Coronary artery (tissue), 2 donors: ENCODE measurements at regions not wholly inside any gene's neighbourhood (a gene's known extent, or its start where the extent isn't known, plus 50 kb on each side); places are given as distances from the start of the nearest gene placed in this dataset.

Experiments
- DNase-seq: peaks from one replicate; pipeline ENCODE4 v3.0.0-alpha.2; 2017; ENCODE audit warnings: low spot score
- H3K27ac ChIP-seq, 2 donors: fragments of 200-600 bp; sonication (generic); one replicate each; pipeline ENCODE4 v1.5.1; 2016 to 2019
- H3K4me3 ChIP-seq: fragments of 200-600 bp; sonication (generic); 2 replicates; pipeline ENCODE4 v1.5.1; 2016; ENCODE audit warnings: mild to moderate bottlenecking, moderate library complexity
- TF ChIP-seq, protein P1 (sequence below): fragments of 200-600 bp; sonication (generic); IDR thresholded peaks from one replicate; pipeline ENCODE4 v1.5.1; 2019; ENCODE audit warnings: antibody characterized with exemption

DNA sequence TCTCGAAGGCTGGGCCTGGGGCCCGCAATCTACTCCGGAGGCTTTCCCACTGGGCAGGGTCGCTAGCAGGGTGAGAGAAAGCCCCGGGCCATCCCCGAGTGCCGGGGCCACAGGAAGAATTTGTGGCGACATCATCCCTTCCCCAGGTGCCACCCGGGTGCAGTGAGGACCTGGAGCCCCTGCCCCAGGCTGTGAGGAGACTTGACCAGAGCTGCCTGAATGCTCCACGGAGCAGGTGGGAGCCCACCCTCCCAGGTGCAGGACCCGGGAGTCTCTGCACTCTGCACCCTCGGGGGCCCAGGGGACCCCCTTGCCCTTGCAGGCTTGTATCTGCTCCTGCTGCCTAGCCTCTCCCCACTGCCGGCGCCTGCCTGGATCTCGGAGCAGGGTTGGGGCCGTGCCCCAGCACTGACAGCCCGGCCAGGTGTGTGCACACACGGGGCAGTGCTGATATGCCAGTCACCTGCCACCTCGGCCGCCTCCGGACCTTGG lies 67.5 kb upstream of the RGS7 start:
- no peak for DNase-seq
- TF ChIP-seq, protein P1, sequence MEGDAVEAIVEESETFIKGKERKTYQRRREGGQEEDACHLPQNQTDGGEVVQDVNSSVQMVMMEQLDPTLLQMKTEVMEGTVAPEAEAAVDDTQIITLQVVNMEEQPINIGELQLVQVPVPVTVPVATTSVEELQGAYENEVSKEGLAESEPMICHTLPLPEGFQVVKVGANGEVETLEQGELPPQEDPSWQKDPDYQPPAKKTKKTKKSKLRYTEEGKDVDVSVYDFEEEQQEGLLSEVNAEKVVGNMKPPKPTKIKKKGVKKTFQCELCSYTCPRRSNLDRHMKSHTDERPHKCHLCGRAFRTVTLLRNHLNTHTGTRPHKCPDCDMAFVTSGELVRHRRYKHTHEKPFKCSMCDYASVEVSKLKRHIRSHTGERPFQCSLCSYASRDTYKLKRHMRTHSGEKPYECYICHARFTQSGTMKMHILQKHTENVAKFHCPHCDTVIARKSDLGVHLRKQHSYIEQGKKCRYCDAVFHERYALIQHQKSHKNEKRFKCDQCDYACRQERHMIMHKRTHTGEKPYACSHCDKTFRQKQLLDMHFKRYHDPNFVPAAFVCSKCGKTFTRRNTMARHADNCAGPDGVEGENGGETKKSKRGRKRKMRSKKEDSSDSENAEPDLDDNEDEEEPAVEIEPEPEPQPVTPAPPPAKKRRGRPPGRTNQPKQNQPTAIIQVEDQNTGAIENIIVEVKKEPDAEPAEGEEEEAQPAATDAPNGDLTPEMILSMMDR = no peak
- no peak overlapping the region for H3K27ac ChIP-seq
- peak overlapping the region; percentile 66 for H3K4me3 ChIP-seq

DNA sequence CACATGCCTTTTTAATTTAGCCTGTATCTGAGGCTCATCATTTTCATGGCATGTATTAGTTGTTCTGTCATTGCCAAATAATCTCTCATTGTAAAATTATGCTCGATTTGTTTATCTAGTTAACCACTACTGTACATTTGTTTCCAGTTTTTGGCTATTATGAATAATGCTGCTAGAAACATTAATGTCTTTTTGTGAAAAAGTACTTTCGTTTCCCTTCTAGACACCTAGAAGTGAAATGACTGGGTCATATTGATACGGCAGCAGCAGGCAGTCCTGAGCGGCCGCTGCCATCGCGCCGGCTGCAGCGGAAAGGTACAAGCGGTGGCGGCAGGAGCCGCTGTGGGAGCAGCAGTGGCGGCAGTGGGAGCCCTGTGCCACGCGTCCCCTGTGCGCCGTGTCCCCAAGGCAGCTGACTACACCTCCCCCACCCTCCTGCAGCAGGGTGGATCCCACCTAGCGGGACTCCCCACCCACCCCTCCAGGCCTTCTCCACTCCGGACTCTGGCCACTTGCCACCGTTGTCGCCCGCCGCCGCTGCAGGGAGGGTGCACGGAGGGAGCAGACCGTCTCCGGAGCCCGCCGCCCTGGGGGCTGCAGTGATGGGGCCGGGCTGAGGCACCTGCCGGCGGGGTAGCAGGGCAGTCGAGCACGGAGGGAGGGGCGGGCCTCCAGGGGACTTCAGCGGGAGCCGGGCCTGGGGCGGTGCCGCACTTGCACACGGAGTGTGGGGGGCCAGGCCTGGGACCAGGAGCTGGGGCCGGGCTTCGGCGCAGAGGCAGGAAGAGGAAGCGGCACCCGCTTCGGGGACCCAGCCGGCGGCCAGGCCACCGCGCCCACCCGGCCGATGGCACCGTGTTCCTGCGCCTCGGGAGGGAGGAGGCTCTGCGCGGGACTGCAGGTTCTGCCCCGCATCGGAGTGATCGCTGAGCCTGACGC lies 66.8 kb upstream of the RGS7 start:
- DNase-seq = no peak
- TF ChIP-seq, protein P1 = no peak
- Histone ChIP-seq H3K27ac (no peak overlapping the region), H3K4me3 (peak overlapping the region; percentile 66)

DNA sequence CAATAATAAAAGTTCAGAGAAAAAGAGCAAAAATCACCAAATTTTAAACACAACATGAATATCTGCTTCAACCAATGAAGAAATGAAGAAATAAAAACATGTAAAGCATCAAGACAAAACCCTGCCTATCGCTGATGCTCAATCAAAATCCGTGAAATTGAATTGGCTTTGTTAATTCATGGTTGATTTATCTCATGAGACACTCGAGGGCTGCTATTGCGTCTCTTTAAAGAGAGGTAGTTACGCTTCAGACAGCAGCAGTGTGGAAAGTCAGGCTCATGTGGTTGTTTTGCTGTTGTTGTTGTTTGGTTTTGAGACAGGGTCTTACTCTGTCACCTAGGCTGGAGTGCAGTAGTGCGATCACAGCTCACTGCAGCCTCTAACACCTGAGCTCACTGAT lies 65.5 kb upstream of the RGS7 start:
- DNase-seq = no peak
- TF ChIP-seq, protein P1 = no peak
- H3K4me3 ChIP-seq = no peak overlapping the region
- H3K27ac ChIP-seq = no peak overlapping the region

DNA sequence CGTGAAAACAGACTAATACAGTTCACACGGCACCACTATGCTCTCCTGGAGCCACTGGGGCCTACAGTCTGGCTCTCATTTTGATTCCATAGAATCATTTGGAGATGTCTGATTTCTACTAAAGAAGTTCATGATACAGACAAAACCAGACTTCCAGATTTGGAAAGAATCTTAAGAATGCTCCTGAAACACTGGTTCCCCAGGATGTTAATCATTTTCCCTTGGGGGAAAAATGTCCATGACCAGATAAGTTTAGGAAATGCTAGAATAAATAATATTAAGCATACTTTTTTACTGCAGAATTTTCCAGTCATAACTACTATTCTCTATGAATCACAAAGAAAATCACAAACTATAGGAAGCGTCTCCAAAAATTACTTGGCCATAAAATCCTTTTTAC lies 63.0 kb upstream of the RGS7 start:
- TF ChIP-seq, protein P1 = no peak
- DNase-seq = no peak
- H3K4me3 ChIP-seq = no peak overlapping the region
- no peak overlapping the region for H3K27ac ChIP-seq

DNA sequence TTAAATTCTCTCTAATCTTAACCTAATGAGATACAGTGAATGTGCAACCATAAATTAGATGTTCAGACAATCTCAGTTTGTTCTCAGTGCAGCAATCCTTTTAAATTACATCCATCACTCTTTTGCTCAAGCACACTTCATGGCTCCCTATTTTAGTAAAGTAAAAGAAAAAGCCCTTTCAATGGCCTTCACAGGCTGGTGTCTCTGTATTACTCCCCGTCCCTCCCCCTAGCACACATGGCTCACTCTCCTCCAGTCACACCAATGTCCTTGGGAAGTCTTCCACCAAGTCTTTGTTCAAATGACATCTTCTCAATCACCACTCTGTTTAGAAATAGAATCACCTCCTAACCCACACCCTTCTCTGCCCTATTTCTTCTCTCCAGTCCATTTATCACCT lies 60.3 kb upstream of the RGS7 start:
- DNase-seq = no peak
- no peak overlapping the region for H3K27ac ChIP-seq
- H3K4me3 ChIP-seq = no peak overlapping the region
- TF ChIP-seq, protein P1 = no peak

DNA sequence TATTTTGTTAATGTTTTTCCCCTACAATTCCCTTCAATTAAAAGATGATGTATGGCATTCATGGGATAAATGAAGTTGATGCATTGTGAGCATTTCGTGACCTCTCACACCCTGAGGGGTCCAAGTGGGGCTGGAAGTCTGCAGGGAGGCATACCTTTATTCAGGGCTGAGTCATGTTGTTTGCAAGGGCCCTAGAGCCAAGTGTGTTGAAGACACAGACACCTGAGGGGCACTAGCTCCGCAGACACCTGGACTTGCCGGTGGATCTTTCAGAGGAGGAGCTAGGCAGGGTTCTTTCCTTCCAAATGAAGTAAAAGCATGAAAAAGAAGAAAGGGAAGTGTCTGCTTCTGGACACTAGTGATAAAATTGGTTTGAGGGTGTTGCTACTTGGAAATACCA lies 57.0 kb upstream of the RGS7 start:
- H3K4me3 ChIP-seq = no peak overlapping the region
- no peak overlapping the region for H3K27ac ChIP-seq
- TF ChIP-seq, protein P1 = no peak
- no peak for DNase-seq

DNA sequence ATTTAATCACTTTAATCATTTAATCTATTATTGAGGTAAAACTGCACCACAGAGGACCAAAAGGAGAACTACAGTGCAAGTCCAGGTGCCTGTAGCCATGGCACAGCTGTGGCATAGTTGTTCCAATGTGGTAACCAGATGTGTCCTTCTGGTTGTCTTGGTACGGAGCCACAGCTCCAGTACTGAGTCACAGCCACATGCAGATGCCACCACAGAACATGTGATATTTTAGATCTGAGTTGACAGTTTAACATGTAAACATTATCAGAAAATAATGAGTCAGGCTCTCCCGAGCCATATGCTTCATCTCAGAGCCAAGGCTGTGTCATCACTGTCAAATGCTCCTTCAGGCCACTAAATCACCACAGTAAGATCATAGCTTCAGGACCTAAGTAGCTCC lies 56.4 kb upstream of the RGS7 start:
- TF ChIP-seq, protein P1 = no peak
- DNase-seq = no peak
- H3K27ac ChIP-seq = no peak overlapping the region
- H3K4me3 ChIP-seq = no peak overlapping the region
